NB4 (cell line): ENCODE measurements at regions not wholly inside any gene's neighbourhood (a gene's known extent, or its start where the extent isn't known, plus 50 kb on each side); places are given as distances from the start of the nearest gene placed in this dataset.

Experiments
- DNase-seq: peaks from one replicate; pipeline ENCODE4 v3.0.0; 2010; ENCODE audit warnings: low read depth
- H3K4me3 ChIP-seq: one replicate; pipeline ENCODE4 v1.5.1; 2011; ENCODE audit warnings: mild to moderate bottlenecking, low read depth, low read length, moderate library complexity
- CTCF ChIP-seq: IDR thresholded peaks from one replicate; pipeline ENCODE4 v1.5.1; 2012; ENCODE audit warnings: low read depth, low read length
- MYC ChIP-seq: IDR thresholded peaks from 2 replicates; pipeline ENCODE4 v1.6.1; 2011; ENCODE audit warnings: low read depth, low read length
- POLR2A ChIP-seq: IDR thresholded peaks from 2 replicates; pipeline ENCODE4 v1.6.1; 2011; ENCODE audit warnings: mild to moderate bottlenecking; ENCODE audit not compliant: insufficient read length; ENCODE audit errors: extremely low read depth
- TF ChIP-seq, protein P1 (sequence below): IDR thresholded peaks from 2 replicates; pipeline ENCODE4 v1.6.1; 2011; ENCODE audit warnings: low read depth, low read length

GRCh38 chr9:110050925-110051355, 157.0 kb downstream of the C9orf152 start:
- peak; percentile 79 for DNase-seq
- peak overlapping the region; percentile 86 for H3K4me3 ChIP-seq
- no peak for TF ChIP-seq POLR2A
- no peak for TF ChIP-seq CTCF
- no peak for TF ChIP-seq MYC
- TF ChIP-seq, protein P1, sequence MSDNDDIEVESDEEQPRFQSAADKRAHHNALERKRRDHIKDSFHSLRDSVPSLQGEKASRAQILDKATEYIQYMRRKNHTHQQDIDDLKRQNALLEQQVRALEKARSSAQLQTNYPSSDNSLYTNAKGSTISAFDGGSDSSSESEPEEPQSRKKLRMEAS = no peak

- TF ChIP-seq MYC = no peak
- TF ChIP-seq POLR2A = no peak
- TF ChIP-seq CTCF = no peak
- no peak overlapping the region for H3K4me3 ChIP-seq
- DNase-seq = no peak
These were observed 151.9 kb downstream of the C9orf152 start for GRCh38 chr9:110056062-110056461.

DNA sequence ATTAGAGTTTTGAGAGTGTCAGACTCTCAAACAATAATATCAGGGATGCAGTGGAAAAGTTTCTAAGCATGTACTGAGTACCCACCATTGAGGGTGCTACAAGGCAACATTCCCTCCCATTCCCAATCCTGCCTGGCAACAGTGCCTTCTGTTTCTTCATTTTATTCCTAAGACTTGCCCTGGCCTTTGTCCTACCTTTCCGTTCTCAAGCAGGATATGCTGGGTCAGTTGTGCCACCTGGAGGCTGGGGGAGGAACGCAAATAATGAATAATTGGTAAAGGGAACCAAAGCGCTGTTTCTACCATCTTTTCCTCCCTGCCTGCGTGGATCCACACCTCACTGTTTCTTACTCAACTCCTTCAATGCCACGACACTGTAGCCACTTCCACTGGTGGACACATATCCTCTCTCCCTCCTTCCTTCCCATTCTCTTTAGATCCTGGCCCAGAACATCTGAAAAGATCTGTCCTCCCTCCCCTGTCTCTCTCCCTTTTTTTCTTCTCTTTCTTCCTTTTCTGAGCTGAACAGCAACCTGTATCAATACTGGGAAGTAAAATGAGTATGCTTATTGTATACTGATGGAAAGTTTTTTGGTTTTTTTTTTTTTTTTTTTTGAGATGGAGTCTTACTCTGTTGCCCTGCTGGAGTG, 149.5 kb downstream of the C9orf152 start:
- no peak overlapping the region for H3K4me3 ChIP-seq
- DNase-seq = peak; percentile 54
- TF ChIP-seq CTCF = peak; percentile 42
- TF ChIP-seq, protein P1 = no peak
- TF ChIP-seq POLR2A = no peak

DNA sequence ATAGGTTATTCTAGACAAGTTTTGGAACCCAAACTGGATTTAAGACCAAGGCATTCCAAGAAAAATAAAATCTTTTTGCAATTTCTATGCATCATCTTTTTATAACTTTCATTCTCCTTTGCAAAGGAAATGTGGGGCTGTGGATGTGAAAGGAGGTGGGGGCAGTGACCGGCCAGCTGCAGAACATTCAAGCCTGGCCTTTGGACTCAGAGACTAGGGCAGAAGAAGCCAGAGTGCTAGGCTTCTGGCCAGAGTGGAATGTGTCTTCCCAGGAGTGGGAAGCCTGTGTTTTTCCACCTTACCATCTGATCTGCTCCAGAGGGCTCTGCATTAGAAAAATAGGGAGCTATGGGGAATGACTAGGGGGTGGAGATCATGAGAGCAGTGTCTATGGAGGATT, 148.5 kb downstream of the C9orf152 start:
- no peak overlapping the region for H3K4me3 ChIP-seq
- TF ChIP-seq CTCF = no peak
- no peak for TF ChIP-seq MYC
- TF ChIP-seq, protein P1 = no peak
- TF ChIP-seq POLR2A = no peak
- DNase-seq = no peak

GRCh38 chr9:110064803-110065202, 143.2 kb downstream of the C9orf152 start:
- peak overlapping the region; percentile 44 for H3K4me3 ChIP-seq
- peak; percentile 77 for DNase-seq
- TF ChIP-seq CTCF = no peak
- TF ChIP-seq POLR2A = no peak
- TF ChIP-seq, protein P1 = no peak
- TF ChIP-seq MYC = no peak

DNA sequence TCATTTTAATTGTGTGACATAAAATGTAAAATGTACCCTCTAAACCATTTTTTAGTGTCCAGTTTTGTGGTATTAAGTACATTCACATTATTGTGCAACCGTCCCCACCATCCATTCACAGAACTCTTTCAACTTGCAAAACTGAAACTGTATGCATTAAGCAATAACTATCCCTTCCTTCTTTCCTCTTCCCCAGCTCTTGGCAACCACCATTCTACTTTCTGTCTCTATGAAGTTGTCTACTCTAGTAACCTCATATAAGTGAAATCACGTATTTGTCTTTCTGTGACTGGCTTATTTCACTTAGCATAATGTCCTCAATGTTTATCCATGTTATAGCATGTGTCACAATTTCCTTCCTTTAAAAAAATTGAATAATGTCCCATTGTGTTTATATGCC, 142.4 kb downstream of the C9orf152 start:
- TF ChIP-seq CTCF (no peak), POLR2A (no peak), MYC (no peak)
- TF ChIP-seq, protein P1 = no peak
- DNase-seq = peak; percentile 91
- H3K4me3 ChIP-seq = peak overlapping the region; percentile 44
